OCI-LY7 (cell line): ENCODE measurements at regions not wholly inside any gene's neighbourhood (a gene's known extent, or its start where the extent isn't known, plus 50 kb on each side); places are given as distances from the start of the nearest gene placed in this dataset.
"Not testable (repeated sequence)": the region's sequence is repeated elsewhere in the genome, so short reads cannot be mapped to it uniquely, and the experiment has no call there.

Experiments used
- BruUV-seq: library from RNA; stranded (reverse); fragments of 400-500 nt; replicated peaks from 2 replicates; lab custom pipeline; 2021; lab: Mats Ljungman, UMichigan
- CTCF ChIA-PET: fragments of 300-600 bp; sonication (Branson Sonifier 250); formaldehyde crosslinking; loops from one replicate; lab custom pipeline; 2022; ENCODE audit warnings: antibody characterized with exemption; ENCODE audit not compliant: unreplicated experiment; lab: Charles Lee
- POLR2A ChIA-PET: fragments of 300-600 bp; sonication (Branson Sonifier 250); formaldehyde crosslinking; loops from one replicate; lab custom pipeline; 2022; ENCODE audit warnings: antibody characterized with exemption; lab: Charles Lee
- DNase-seq: peaks from one replicate; pipeline ENCODE4 v3.0.0-alpha.2; 2015; ENCODE audit warnings: low spot score
- H2AFZ ChIP-seq: fragments of 200-600 bp; sonication (generic), shearing (Covaris generic); 2 replicates; pipeline ENCODE4 v1.6.1; 2014; ENCODE audit warnings: mild to moderate bottlenecking, antibody characterized with exemption, low read length, moderate library complexity
- H3K27ac ChIP-seq: fragments of 200-600 bp; sonication (generic); 2 replicates; pipeline ENCODE4 v1.5.1; 2014; ENCODE audit warnings: mixed run types, low read depth, mild to moderate bottlenecking, moderate library complexity, low read length, inconsistent platforms; ENCODE audit not compliant: poor library complexity, severe bottlenecking
- H3K36me3 ChIP-seq: fragments of 200-600 bp; sonication (generic); 2 replicates; pipeline ENCODE4 v1.6.1; 2014; ENCODE audit warnings: mild to moderate bottlenecking, antibody characterized with exemption, low read length, moderate library complexity, mixed read lengths; ENCODE audit not compliant: insufficient read depth
- H3K4me1 ChIP-seq: fragments of 200-600 bp; sonication (generic); 2 replicates; pipeline ENCODE4 v1.5.1; 2014; ENCODE audit warnings: mild to moderate bottlenecking, low read length; ENCODE audit not compliant: insufficient read depth, poor library complexity, severe bottlenecking
- H3K4me2 ChIP-seq: fragments of 200-600 bp; sonication (generic); 2 replicates; pipeline ENCODE4 v1.6.1; 2014; ENCODE audit warnings: mild to moderate bottlenecking, low read length
- H3K4me3 ChIP-seq: fragments of 200-600 bp; sonication (generic); 2 replicates; pipeline ENCODE4 v1.5.1; 2014; ENCODE audit warnings: mild to moderate bottlenecking, low read depth, low read length; ENCODE audit not compliant: poor library complexity, severe bottlenecking
- H3K79me2 ChIP-seq: fragments of 200-600 bp; sonication (generic); 2 replicates; pipeline ENCODE4 v1.6.1; 2016; ENCODE audit warnings: low read depth, mild to moderate bottlenecking, low read length, moderate library complexity, mixed read lengths; ENCODE audit not compliant: insufficient read depth
- H3K9me2 ChIP-seq: fragments of 200-600 bp; sonication (generic); 2 replicates; pipeline ENCODE4 v1.6.1; 2016; ENCODE audit warnings: mild to moderate bottlenecking, low read length, mixed read lengths; ENCODE audit not compliant: insufficient read depth
- H3K9me3 ChIP-seq: fragments of 200-600 bp; sonication (generic); 2 replicates; pipeline ENCODE4 v1.6.1; 2014; ENCODE audit warnings: mild to moderate bottlenecking, mixed run types, low read length, mixed read lengths
- H4K20me1 ChIP-seq: fragments of 200-600 bp; sonication (generic); 2 replicates; pipeline ENCODE4 v1.6.1; 2014; ENCODE audit warnings: mild to moderate bottlenecking, antibody characterized with exemption, low read length, moderate library complexity, mixed read lengths; ENCODE audit not compliant: insufficient read depth
- EZH2phosphoT487 ChIP-seq: fragments of 200-600 bp; sonication (generic); IDR thresholded peaks from 2 replicates; pipeline ENCODE4 v1.6.1; 2018; ENCODE audit warnings: low read depth, borderline replicate concordance, mild to moderate bottlenecking, mixed run types, antibody characterized with exemption, low read length, moderate library complexity, mixed read lengths
- intact Hi-C: fragments of 100-400 bp; cut with micrococcal nuclease; formaldehyde crosslinking; loops from one replicate; pipeline ENCODE4 v1.10.0; 2022; ENCODE audit not compliant: unreplicated experiment
- TF ChIP-seq, protein P1 (sequence below): fragments of 200-600 bp; sonication (generic); conservative IDR thresholded peaks from 2 replicates; pipeline ENCODE4 v1.5.1; 2014; ENCODE audit warnings: mild to moderate bottlenecking, antibody characterized with exemption, low read length, moderate library complexity, mixed read lengths

DNA sequence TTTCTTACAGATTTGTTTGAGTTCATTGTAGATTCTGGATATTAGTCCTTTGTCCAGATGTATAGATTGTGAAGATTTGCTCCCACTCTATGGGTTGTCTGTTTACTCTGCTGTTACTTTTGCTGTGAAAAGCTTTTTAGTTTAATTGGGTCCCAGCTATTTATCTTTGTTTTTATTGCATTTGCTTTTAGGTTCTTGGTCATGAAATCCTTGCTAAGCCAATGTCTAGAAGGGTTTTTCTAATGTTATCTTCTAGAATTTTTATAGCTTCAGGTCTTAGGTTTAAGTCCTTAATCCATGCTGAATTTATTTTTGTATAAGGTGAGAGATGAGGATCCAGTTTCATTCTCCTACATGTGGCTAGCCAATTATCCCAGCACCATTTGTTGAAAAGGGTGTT, 81.2 kb upstream of the NDST4 start:
- H3K36me3 ChIP-seq, H3K4me2 ChIP-seq, CTCF ChIA-PET, intact Hi-C loops, H3K4me1 ChIP-seq, H3K79me2 ChIP-seq, H4K20me1 ChIP-seq, H3K27ac ChIP-seq, H2AFZ ChIP-seq, BruUV-seq, DNase-seq, H3K4me3 ChIP-seq, H3K9me2 ChIP-seq, H3K9me3 ChIP-seq: not testable (repeated sequence)
- POLR2A ChIA-PET, result interaction anchor here (0.6 kb wide), 1 partner anchor 16 kb away, joined by 7 read pairs; no protein-coding TSS in a partner anchor

DNA sequence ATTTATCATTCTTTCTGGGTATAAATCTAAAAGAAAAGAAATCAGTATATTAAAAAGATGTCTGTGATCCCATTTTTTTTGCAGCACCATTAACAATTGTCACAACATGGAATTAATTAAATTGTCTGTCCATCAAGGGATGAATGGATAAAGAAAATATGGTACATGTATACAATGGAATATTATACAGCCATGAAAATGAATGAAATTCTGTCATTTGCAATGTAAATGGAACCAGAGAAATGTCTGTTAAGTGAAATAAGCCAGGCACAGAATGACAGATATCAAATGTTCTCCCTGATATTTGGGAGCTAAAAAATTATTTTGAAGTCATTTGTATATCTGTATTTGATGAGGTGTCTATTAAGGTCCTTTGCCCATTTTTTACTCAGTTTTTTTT, 77.1 kb upstream of the NDST4 start:
- BruUV-seq, result no TSS peak
- Histone ChIP-seq H3K9me2 (no peaks in the 10 kb centered on the region), H4K20me1 (no peaks in the 10 kb centered on the region; the same call in 1 of the 2 replicates), H3K27ac (no peak overlapping the region), H3K79me2 (no peaks in the 10 kb centered on the region), H3K4me3 (no peak overlapping the region), H2AFZ (no peak overlapping the region), H3K4me1 (no peaks in the 10 kb centered on the region), H3K9me3 (0 out of 2 replicates have a peak, but pooled peaks cover 4% of the 10 kb centered on the region), H3K36me3 (no peaks in the 10 kb centered on the region), H3K4me2 (no peak overlapping the region)
- CTCF ChIA-PET, result no interaction called here
- TF ChIP-seq EZH2phosphoT487, result no peak
- TF ChIP-seq, protein P1, sequence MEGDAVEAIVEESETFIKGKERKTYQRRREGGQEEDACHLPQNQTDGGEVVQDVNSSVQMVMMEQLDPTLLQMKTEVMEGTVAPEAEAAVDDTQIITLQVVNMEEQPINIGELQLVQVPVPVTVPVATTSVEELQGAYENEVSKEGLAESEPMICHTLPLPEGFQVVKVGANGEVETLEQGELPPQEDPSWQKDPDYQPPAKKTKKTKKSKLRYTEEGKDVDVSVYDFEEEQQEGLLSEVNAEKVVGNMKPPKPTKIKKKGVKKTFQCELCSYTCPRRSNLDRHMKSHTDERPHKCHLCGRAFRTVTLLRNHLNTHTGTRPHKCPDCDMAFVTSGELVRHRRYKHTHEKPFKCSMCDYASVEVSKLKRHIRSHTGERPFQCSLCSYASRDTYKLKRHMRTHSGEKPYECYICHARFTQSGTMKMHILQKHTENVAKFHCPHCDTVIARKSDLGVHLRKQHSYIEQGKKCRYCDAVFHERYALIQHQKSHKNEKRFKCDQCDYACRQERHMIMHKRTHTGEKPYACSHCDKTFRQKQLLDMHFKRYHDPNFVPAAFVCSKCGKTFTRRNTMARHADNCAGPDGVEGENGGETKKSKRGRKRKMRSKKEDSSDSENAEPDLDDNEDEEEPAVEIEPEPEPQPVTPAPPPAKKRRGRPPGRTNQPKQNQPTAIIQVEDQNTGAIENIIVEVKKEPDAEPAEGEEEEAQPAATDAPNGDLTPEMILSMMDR, result no peak
- no peak for DNase-seq
- POLR2A ChIA-PET, result interaction anchor here (0.7 kb wide), 1 partner anchor 924 kb away, joined by 3 read pairs; no protein-coding TSS in a partner anchor
- intact Hi-C loops, result no loop called here

DNA sequence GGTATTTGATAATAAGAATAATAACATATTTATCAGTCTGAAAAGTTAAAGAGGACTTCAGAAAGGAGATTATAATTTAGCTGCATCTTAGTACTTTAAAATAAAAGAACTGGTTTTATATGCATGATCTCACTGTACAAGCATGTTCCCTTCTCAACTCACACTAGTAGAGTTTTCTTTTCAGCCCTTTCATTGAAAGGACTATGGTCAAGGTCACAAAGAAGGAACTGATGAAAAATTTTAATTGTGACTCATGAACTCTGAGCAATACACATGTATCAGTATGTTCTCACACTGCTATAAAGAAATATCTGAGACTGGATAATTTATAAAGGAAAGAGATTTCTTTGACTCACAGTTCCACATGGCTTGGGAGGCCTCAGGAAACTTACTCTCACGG, 73.7 kb upstream of the NDST4 start:
- no peak for TF ChIP-seq EZH2phosphoT487
- TF ChIP-seq, protein P1, result no peak
- H2AFZ ChIP-seq, result no peak overlapping the region
- H3K27ac ChIP-seq, result no peak overlapping the region
- H3K4me2 ChIP-seq, result no peak overlapping the region
- H4K20me1 ChIP-seq, result no peaks in the 10 kb centered on the region; the same call in 1 of the 2 replicates
- no peaks in the 10 kb centered on the region for H3K4me1 ChIP-seq
- no peaks in the 10 kb centered on the region for H3K36me3 ChIP-seq
- H3K79me2 ChIP-seq, result no peaks in the 10 kb centered on the region
- H3K9me3 ChIP-seq, result 0 out of 2 replicates have a peak, but pooled peaks cover 4% of the 10 kb centered on the region
- no peaks in the 10 kb centered on the region for H3K9me2 ChIP-seq
- DNase-seq, result no peak
- intact Hi-C loops, result no loop called here
- no TSS peak for BruUV-seq
- CTCF ChIA-PET, result no interaction called here
- no peak overlapping the region for H3K4me3 ChIP-seq
- POLR2A ChIA-PET, result no interaction called here

DNA sequence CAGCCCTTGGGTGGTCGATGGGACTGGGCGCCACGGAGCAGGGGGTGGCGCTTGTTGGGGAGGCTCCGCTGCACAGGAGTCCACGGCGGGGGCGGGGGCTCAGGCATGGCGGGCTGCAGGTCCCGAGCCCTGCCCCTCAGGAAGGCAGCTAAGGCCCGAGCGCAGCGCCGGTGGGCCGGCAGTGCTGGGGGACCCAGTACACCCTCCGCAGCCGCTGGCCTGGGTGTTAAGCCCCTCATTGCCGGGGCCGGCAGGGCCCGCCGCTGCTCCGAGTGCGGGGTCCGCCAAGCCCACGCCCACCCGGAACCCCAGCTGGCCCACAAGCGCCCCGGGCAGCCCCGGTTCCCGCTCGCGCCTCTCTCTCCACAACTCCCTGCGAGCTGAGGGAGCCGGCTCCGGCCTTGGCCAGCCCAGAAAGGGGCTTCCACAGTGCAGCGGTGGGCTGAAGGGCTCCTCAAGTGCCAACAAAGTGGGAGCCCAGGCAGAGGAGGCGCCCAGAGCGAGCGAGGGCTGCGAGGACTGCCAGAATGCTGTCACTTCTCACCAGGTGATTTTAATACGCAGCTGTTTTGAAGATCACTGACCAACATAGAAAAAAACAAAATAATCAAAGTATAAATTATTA, 66.1 kb upstream of the NDST4 start:
- BruUV-seq, H3K36me3 ChIP-seq, intact Hi-C loops, H3K4me3 ChIP-seq, H3K9me2 ChIP-seq, H3K79me2 ChIP-seq, CTCF ChIA-PET, H3K9me3 ChIP-seq, H3K4me2 ChIP-seq, H3K4me1 ChIP-seq, POLR2A ChIA-PET, H4K20me1 ChIP-seq, H2AFZ ChIP-seq, H3K27ac ChIP-seq, DNase-seq: not testable (repeated sequence)

DNA sequence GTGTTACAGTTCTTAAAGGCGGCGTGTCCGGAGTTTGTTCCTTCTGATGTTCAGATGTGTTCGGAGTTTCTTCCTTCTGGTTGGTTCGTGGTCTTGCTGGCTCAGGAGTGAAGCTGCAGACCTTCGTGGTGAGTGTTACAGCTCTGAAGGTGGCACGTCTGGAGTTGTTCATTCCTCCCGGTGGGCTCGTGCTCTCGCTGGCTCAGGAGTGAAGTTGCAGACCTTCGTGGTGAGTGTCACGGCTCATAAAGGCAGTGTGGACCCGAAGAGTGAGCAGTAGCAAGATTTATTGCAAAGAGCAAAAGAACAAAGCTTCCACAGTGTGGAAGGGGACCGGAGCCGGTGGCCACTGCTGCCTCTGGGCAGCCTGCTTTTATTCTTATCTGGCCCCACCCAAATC, 65.3 kb upstream of the NDST4 start:
- H4K20me1 ChIP-seq, H3K9me3 ChIP-seq, H3K4me2 ChIP-seq, H3K36me3 ChIP-seq, intact Hi-C loops, CTCF ChIA-PET, DNase-seq, H3K9me2 ChIP-seq, H3K27ac ChIP-seq, H2AFZ ChIP-seq, H3K4me3 ChIP-seq, H3K4me1 ChIP-seq, H3K79me2 ChIP-seq, BruUV-seq: not testable (repeated sequence)
- POLR2A ChIA-PET, result interaction anchor here (0.7 kb wide), 1 partner anchor 464 kb away, joined by 5 read pairs; no protein-coding TSS in a partner anchor
